Ishikawa (cell line): ENCODE measurements at regions not wholly inside any gene's neighbourhood (a gene's known extent, or its start where the extent isn't known, plus 50 kb on each side); places are given as distances from the start of the nearest gene placed in this dataset.

Experiments used
- CEBPB ChIP-seq: IDR thresholded peaks from 2 replicates; pipeline ENCODE4 v1.6.1; 2012
- CREB1 ChIP-seq: IDR thresholded peaks from 2 replicates; pipeline ENCODE4 v1.6.1; 2012; ENCODE audit warnings: low read depth
- EGR1 ChIP-seq: IDR thresholded peaks from 2 replicates; pipeline ENCODE4 v1.6.1; 2012
- EP300 ChIP-seq: IDR thresholded peaks from 2 replicates; pipeline ENCODE4 v1.6.1; 2012; ENCODE audit warnings: borderline replicate concordance
- FOXM1 ChIP-seq: IDR thresholded peaks from 2 replicates; pipeline ENCODE4 v1.6.1; 2012; ENCODE audit warnings: low read depth, borderline replicate concordance
- NFIC ChIP-seq: IDR thresholded peaks from 2 replicates; pipeline ENCODE4 v1.6.1; 2012
- RAD21 ChIP-seq: IDR thresholded peaks from 2 replicates; pipeline ENCODE4 v1.6.1; 2012; ENCODE audit warnings: low read depth
- TAF1 ChIP-seq: IDR thresholded peaks from 2 replicates; pipeline ENCODE4 v1.6.1; 2012; ENCODE audit warnings: low read depth, mild to moderate bottlenecking
- TCF12 ChIP-seq: IDR thresholded peaks from 2 replicates; pipeline ENCODE4 v1.6.1; 2012; ENCODE audit warnings: low read depth
- TEAD4 ChIP-seq: IDR thresholded peaks from 2 replicates; pipeline ENCODE4 v1.6.1; 2012
- USF1 ChIP-seq: IDR thresholded peaks from 2 replicates; pipeline ENCODE4 v1.6.1; 2012
- YY1 ChIP-seq: IDR thresholded peaks from 2 replicates; pipeline ENCODE4 v1.6.1; 2012; ENCODE audit warnings: low read depth
- ZBTB7A ChIP-seq: IDR thresholded peaks from 2 replicates; pipeline ENCODE4 v1.6.1; 2012; ENCODE audit warnings: low read depth
- TF ChIP-seq, protein P1 (sequence below): IDR thresholded peaks from 2 replicates; pipeline ENCODE4 v1.6.1; 2012; ENCODE audit warnings: low read depth, mild to moderate bottlenecking
- TF ChIP-seq, protein P2 (sequence below): IDR thresholded peaks from 2 replicates; pipeline ENCODE4 v1.6.1; 2012

- TF ChIP-seq EGR1 (no peak), TEAD4 (no peak), CEBPB (no peak), ZBTB7A (no peak), FOXM1 (no peak)
- TF ChIP-seq, protein P1, sequence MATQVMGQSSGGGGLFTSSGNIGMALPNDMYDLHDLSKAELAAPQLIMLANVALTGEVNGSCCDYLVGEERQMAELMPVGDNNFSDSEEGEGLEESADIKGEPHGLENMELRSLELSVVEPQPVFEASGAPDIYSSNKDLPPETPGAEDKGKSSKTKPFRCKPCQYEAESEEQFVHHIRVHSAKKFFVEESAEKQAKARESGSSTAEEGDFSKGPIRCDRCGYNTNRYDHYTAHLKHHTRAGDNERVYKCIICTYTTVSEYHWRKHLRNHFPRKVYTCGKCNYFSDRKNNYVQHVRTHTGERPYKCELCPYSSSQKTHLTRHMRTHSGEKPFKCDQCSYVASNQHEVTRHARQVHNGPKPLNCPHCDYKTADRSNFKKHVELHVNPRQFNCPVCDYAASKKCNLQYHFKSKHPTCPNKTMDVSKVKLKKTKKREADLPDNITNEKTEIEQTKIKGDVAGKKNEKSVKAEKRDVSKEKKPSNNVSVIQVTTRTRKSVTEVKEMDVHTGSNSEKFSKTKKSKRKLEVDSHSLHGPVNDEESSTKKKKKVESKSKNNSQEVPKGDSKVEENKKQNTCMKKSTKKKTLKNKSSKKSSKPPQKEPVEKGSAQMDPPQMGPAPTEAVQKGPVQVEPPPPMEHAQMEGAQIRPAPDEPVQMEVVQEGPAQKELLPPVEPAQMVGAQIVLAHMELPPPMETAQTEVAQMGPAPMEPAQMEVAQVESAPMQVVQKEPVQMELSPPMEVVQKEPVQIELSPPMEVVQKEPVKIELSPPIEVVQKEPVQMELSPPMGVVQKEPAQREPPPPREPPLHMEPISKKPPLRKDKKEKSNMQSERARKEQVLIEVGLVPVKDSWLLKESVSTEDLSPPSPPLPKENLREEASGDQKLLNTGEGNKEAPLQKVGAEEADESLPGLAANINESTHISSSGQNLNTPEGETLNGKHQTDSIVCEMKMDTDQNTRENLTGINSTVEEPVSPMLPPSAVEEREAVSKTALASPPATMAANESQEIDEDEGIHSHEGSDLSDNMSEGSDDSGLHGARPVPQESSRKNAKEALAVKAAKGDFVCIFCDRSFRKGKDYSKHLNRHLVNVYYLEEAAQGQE: no peak
Observed at GRCh38 chrX:80229626-80230025, 190.6 kb upstream of the TENT5D start.

DNA sequence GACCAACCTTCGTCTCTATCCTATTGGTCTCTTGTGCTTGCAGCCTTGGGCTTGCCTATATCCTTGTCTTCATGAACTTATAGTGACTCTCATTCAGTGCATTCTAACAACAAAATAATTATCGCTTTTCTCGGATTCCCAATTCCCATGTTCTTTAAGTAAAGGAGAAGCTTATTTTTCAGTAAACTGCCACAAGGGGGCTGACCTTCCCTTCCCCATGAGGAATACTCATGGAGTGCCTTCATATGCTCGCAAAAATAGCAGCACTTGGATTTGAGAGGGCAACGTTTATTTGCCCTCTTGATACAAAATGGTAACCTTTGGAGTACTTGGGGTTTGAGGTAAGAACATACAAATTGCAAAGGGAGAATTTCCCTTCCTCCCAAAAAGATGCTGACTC lies 183.2 kb upstream of the TENT5D start:
- TF ChIP-seq TEAD4 (no peak), FOXM1 (no peak), CEBPB (no peak), EP300 (no peak), RAD21 (no peak), TAF1 (no peak), YY1 (no peak), USF1 (no peak), EGR1 (no peak), ZBTB7A (no peak), CREB1 (no peak), TCF12 (no peak), NFIC (no peak)
- TF ChIP-seq, protein P2, sequence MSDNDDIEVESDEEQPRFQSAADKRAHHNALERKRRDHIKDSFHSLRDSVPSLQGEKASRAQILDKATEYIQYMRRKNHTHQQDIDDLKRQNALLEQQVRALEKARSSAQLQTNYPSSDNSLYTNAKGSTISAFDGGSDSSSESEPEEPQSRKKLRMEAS: no peak
- TF ChIP-seq, protein P1: no peak

- TF ChIP-seq, protein P1: no peak
- TF ChIP-seq FOXM1 (no peak), RAD21 (no peak), TEAD4 (no peak), NFIC (no peak), YY1 (no peak), TCF12 (no peak), TAF1 (no peak), EGR1 (no peak), ZBTB7A (no peak), USF1 (no peak), CEBPB (no peak), EP300 (no peak), CREB1 (no peak)
- TF ChIP-seq, protein P2: no peak
Observed at GRCh38 chrX:80246271-80246670, 174.0 kb upstream of the TENT5D start.

GRCh38 chrX:80266287-80266686 lies 154.0 kb upstream of the TENT5D start:
- TF ChIP-seq EGR1 (no peak), CEBPB (no peak), TEAD4 (no peak), YY1 (no peak), FOXM1 (no peak), RAD21 (no peak), TAF1 (no peak), USF1 (no peak), ZBTB7A (no peak), TCF12 (no peak), CREB1 (no peak), NFIC (no peak), EP300 (no peak)
- TF ChIP-seq, protein P2: no peak
- TF ChIP-seq, protein P1: no peak
